ENCODE measurements at regions not wholly inside any gene's neighbourhood (a gene's known extent, or its start where the extent isn't known, plus 50 kb on each side); places are given as distances from the start of the nearest gene placed in this dataset.

DNA sequence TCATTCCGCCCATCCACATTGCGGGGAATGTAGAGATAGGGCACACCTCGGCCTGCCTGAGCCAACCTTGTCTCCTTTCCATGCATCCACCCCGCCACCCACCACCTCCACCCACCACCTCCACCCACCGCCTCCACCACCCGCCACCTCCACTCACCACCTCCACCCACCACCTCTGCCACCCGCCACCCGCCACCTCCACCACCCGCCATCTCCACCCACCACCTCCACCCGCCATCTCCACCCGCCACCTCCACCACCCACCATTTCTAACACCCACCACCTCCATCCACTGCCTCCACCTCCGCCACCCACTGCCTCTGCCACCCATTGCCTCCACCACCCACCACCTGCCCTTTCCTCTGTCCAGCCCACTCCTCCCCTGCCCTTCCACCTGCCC lies 78.4 kb downstream of the IGLL1 start:
- TF ChIP-seq EZH2 (optimal IDR thresholded peaks at IDR 0.05; ENCODE audit: low read depth, low read length) = no peak
- TF ChIP-seq EZH2phosphoT487 (IDR thresholded peaks at IDR 0.05; ENCODE audit: low read length) = no peak
- TF ChIP-seq, protein P1, sequence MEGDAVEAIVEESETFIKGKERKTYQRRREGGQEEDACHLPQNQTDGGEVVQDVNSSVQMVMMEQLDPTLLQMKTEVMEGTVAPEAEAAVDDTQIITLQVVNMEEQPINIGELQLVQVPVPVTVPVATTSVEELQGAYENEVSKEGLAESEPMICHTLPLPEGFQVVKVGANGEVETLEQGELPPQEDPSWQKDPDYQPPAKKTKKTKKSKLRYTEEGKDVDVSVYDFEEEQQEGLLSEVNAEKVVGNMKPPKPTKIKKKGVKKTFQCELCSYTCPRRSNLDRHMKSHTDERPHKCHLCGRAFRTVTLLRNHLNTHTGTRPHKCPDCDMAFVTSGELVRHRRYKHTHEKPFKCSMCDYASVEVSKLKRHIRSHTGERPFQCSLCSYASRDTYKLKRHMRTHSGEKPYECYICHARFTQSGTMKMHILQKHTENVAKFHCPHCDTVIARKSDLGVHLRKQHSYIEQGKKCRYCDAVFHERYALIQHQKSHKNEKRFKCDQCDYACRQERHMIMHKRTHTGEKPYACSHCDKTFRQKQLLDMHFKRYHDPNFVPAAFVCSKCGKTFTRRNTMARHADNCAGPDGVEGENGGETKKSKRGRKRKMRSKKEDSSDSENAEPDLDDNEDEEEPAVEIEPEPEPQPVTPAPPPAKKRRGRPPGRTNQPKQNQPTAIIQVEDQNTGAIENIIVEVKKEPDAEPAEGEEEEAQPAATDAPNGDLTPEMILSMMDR (IDR thresholded peaks at IDR 0.05; ENCODE audit: low read length) = no peak
